HG03064 (cell line): ENCODE measurements at regions not wholly inside any gene's neighbourhood (a gene's known extent, or its start where the extent isn't known, plus 50 kb on each side); places are given as distances from the start of the nearest gene placed in this dataset.

Source experiments
- ATAC-seq: cut with Tn5 transposase; IDR thresholded peaks from one replicate; pipeline ENCODE4 v1.9.1; 2021; ENCODE audit warnings: low read depth; ENCODE audit not compliant: unreplicated experiment

GRCh38 chr12:107339487-107339886, 246.1 kb upstream of the CRY1 start:
- no peak for ATAC-seq

- no peak for ATAC-seq
Observed at GRCh38 chr12:107339932-107340331, 246.6 kb upstream of the CRY1 start.

- no peak for ATAC-seq
Observed at GRCh38 chr12:107340898-107341297, 247.5 kb upstream of the CRY1 start.

- no peak for ATAC-seq
Observed at GRCh38 chr12:107344035-107344808, 250.9 kb upstream of the CRY1 start.

GRCh38 chr12:107347261-107347660, 253.9 kb upstream of the CRY1 start:
- no peak for ATAC-seq

GRCh38 chr12:107349008-107349747, 255.8 kb upstream of the CRY1 start:
- no peak for ATAC-seq

- ATAC-seq: no peak
Observed at GRCh38 chr12:107349839-107350238, 256.5 kb upstream of the CRY1 start.

- no peak for ATAC-seq
Observed at GRCh38 chr12:107351109-107351508, 257.8 kb upstream of the CRY1 start.

GRCh38 chr12:107351713-107352112, 258.4 kb upstream of the CRY1 start:
- no peak for ATAC-seq

GRCh38 chr12:107352347-107353081, 259.2 kb upstream of the CRY1 start:
- ATAC-seq: no peak

GRCh38 chr12:107353312-107353711, 260.0 kb upstream of the CRY1 start:
- ATAC-seq: no peak

- ATAC-seq: no peak
Observed at GRCh38 chr12:107355004-107355565, 261.7 kb upstream of the CRY1 start.

- ATAC-seq: no peak
Observed at GRCh38 chr12:107355612-107356011, 262.3 kb upstream of the CRY1 start.

- ATAC-seq: no peak
Observed at GRCh38 chr12:107356266-107356936, 263.1 kb upstream of the CRY1 start.

- ATAC-seq: no peak
Observed at GRCh38 chr12:107356937-107357295, 263.6 kb upstream of the CRY1 start.

- ATAC-seq: no peak
Observed at GRCh38 chr12:107359382-107359781, 266.0 kb upstream of the CRY1 start.

GRCh38 chr12:107360033-107360432, 266.7 kb upstream of the CRY1 start:
- no peak for ATAC-seq

- no peak for ATAC-seq
Observed at GRCh38 chr12:107360482-107360881, 267.1 kb upstream of the CRY1 start.

GRCh38 chr12:107361970-107362369, 268.6 kb upstream of the CRY1 start:
- no peak for ATAC-seq

- no peak for ATAC-seq
Observed at GRCh38 chr12:107362960-107363359, 269.6 kb upstream of the CRY1 start.
